GDM1 (cell line): ENCODE measurements at regions not wholly inside any gene's neighbourhood (a gene's known extent, or its start where the extent isn't known, plus 50 kb on each side); places are given as distances from the start of the nearest gene placed in this dataset.
"Not testable (repeated sequence)": the region's sequence is repeated elsewhere in the genome, so short reads cannot be mapped to it uniquely, and the experiment has no call there.

Experiments
- DNase-seq: peaks from one replicate; lab custom pipeline; 2025; lab: John Stamatoyannopoulos, UW

DNA sequence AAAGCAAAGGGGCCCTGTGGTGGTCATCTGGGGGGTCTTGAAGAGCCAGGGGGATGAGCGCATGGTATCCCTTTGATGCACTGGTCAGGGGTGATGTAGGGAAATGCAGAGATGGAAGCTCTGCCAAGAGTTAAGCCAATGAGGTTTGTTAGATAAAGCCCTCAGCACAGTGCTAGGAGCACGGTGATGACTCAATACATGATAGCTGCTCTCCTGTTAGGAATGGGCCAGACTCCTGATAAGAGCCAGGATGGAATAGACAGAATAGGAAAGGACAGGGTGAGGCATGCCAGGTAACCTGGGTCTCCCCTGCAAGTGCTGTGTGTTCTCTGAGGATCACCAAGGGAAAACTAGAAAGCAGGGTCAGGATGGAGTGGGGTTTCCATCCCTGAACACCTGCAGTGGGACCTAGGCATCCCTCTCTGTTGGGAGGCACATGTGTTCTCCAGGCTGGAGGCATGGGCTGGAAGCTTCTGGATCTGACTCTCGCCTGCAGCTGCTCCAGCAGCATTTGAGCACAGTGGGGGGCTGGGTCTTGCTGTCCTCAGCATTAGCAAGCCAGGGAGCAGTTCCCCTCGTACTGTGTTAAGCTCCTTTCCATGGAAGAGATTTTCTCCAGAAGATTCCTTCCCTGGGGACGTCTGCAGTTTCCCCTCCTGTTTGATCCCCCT lies 71.8 kb upstream of the TIAM2 start:
- no peak for DNase-seq

- DNase-seq: no peak
These were observed 70.0 kb upstream of the TIAM2 start for GRCh38 chr6:154925130-154925529.

- no peak for DNase-seq
These were observed 68.7 kb upstream of the TIAM2 start for GRCh38 chr6:154926366-154926765.

- DNase-seq: peak; percentile 20
These were observed 66.7 kb upstream of the TIAM2 start for GRCh38 chr6:154928325-154928922.

- no peak for DNase-seq
These were observed 64.7 kb upstream of the TIAM2 start for GRCh38 chr6:154930451-154930851.

DNA sequence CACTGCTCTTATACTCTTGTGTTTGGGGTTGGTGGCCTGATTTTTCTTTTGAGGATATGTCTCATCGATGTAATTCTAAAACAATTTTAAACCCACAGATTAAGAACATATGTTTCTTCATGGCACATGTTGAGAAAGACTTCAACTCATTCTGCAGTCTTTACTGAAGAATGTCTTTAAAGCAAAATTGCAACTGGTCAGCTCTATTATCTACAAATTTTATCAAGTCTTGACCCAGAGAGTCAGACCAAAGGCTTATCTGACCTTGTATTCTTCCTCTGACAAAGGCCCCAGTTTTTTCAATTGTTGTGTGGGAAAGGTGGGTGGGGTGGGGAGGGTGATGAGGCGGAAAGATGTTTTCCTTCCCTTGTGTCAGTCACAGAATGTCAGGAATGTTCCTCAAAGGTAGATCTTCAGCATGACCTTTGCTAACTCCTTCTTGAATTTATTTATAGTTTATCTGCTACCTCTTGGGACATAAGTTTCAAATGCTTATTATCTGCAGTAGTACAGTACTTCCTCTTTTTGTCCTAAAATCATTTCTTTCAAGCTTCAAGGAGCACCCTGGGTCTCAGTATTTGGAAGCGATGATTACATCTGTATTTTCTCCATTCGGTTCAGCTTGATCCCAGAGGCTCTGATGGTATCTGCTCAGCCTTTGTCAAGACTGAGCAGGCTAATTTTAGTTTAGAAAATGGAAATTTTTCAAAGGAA lies 63.2 kb upstream of the TIAM2 start:
- no peak for DNase-seq

- DNase-seq: no peak
These were observed 62.5 kb upstream of the TIAM2 start for GRCh38 chr6:154932515-154933027.

- no peak for DNase-seq
These were observed 61.8 kb upstream of the TIAM2 start for GRCh38 chr6:154933181-154933827.

DNA sequence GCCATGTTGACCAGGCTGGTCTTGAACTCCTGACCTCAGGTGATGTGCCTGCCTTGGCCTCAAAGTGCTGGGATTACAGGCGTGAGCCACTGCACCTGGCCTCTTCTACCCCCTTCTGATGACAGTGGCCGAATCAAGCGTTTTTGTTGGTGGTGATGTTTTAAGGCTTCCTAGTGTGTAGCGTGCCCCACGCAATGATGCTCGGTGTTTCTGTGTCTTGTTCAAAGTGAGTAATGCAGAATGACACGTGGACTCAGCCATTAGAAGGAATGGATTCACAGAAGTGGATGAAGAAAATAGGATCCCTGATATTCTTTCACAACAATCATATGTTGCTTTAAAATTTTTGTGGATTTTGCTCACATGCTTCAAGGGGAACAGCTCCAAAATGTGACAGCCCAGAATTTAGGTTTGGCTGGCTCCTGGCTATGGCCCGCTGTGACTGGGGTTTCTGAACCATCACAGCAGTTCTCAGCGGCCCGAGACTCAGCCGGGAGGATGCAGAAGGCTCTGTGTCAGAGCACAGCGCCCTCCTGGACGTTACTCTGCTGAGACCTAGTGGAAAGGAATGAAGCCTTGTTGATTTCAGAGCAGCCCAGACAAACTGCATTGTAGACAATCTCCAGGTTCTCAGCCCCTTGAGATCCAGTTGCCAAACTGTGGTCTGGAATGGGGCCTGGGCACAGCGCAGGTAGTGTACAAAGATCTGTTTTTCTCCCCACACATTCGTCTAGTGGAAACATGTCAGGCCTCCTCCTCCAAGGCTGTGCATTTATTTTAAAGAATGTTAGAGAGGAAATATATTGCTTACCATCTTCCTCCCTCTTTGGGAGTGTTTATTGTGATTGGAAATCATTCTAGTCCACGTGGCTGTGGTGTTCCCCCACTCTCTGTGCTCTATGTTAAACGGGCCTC lies 57.6 kb upstream of the TIAM2 start:
- DNase-seq: no peak

DNA sequence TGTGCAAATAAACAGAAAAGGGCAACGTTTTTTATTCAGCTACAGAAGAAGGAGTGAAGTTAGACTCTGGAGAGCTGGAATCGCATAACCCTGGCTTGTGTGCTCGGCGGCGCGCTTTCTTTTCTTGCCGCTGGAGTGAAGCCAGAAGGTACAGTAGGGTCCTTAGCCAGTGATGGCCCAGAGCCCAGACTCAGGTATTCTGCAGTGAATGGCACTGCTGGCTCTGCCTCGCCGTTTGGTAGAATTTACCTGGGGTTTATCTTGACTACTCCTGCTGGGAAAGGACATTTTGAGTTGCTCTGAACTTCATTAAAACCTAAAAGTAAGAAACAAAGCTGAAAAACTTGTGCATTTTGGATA lies 56.9 kb upstream of the TIAM2 start:
- no peak for DNase-seq

DNA sequence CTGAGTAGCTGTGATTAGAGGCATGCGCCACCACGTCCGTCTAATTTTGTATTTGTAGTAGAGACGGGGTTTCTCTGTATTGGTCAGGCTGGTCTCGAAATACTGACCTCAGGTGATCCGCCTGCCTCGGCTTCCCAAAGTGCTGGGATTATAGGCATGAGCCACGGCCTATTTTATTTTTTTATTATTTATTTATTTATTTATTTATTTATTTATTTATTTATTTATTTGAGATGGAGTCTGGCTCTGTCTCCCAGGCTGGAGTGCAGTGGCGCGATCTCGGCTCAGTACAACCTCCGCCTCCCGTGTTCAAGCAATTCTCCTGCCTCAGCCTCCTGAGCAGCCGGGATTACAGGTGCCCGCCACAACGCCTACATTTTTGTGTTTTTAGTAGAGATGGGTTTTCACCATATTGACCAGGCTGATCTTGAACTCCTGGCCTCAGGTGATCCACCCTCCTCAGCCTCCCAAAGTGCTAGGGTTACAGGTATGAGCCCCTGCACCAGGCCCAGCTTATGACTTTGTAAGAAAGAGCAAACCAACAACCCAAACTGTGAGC lies 56.3 kb upstream of the TIAM2 start:
- not testable (repeated sequence) for DNase-seq

GRCh38 chr6:154942770-154943169 lies 52.3 kb upstream of the TIAM2 start:
- no peak for DNase-seq

GRCh38 chr6:154945271-154945890 lies 49.7 kb upstream of the TIAM2 start:
- DNase-seq: no peak
